Trophoblast cell (in vitro differentiated cells and primary cell): ENCODE measurements at regions not wholly inside any gene's neighbourhood (a gene's known extent, or its start where the extent isn't known, plus 50 kb on each side); places are given as distances from the start of the nearest gene placed in this dataset.

Source experiments
- DNase-seq, 2 donors: peaks; one replicate each; pipeline ENCODE4 v3.0.0-alpha.2; 2016
- H2AFZ ChIP-seq: 2 replicates; pipeline ENCODE4 v1.6.1; 2013; ENCODE audit warnings: low read length, moderate library complexity, mild to moderate bottlenecking; ENCODE audit not compliant: insufficient read depth, poor library complexity
- H2AK5ac ChIP-seq: 2 replicates; pipeline ENCODE4 v1.6.1; 2013; ENCODE audit warnings: mild to moderate bottlenecking, low read length
- H2BK120ac ChIP-seq: 2 replicates; pipeline ENCODE4 v1.6.1; 2013; ENCODE audit warnings: low read length, mild to moderate bottlenecking, moderate library complexity; ENCODE audit not compliant: insufficient read depth, poor library complexity
- H2BK12ac ChIP-seq: 2 replicates; pipeline ENCODE4 v1.6.1; 2013; ENCODE audit warnings: mild to moderate bottlenecking, low read length, moderate library complexity
- H2BK5ac ChIP-seq: 2 replicates; pipeline ENCODE4 v1.6.1; 2013; ENCODE audit warnings: low read length, low read depth, moderate library complexity, mild to moderate bottlenecking; ENCODE audit not compliant: poor library complexity
- H3K14ac ChIP-seq: 2 replicates; pipeline ENCODE4 v1.6.1; 2013; ENCODE audit warnings: mild to moderate bottlenecking, low read length
- H3K18ac ChIP-seq: 2 replicates; pipeline ENCODE4 v1.6.1; 2013; ENCODE audit warnings: mild to moderate bottlenecking, low read length
- H3K23ac ChIP-seq: 2 replicates; pipeline ENCODE4 v1.6.1; 2013; ENCODE audit warnings: low read length
- H3K27ac ChIP-seq: 2 replicates; pipeline ENCODE4 v1.5.1; 2013; ENCODE audit warnings: low read depth, mild to moderate bottlenecking, inconsistent platforms, low read length, moderate library complexity
- H3K27me3 ChIP-seq: 2 replicates; pipeline ENCODE4 v1.6.1; 2013; ENCODE audit warnings: inconsistent platforms, mild to moderate bottlenecking, low read length, moderate library complexity; ENCODE audit not compliant: insufficient read depth
- H3K36me3 ChIP-seq, 2 experiments: 1 replicate in 1 of 2; 2 replicates in 1 of 2; pipeline ENCODE4 v1.6.1; 2013; ENCODE audit warnings: low read length in 2 of 2, mild to moderate bottlenecking in 2 of 2, moderate library complexity in 1 of 2; ENCODE audit not compliant: insufficient read depth in 2 of 2, control insufficient read depth in 1 of 2
- H3K4ac ChIP-seq: 2 replicates; pipeline ENCODE4 v1.6.1; 2013; ENCODE audit warnings: low read depth, mild to moderate bottlenecking, low read length, moderate library complexity
- H3K4me1 ChIP-seq, 2 experiments: 1 replicate in 1 of 2; 2 replicates in 1 of 2; pipeline ENCODE4 v1.6.1; 2013; ENCODE audit warnings: low read length in 2 of 2, mild to moderate bottlenecking in 2 of 2, moderate library complexity in 1 of 2; ENCODE audit not compliant: insufficient read depth in 2 of 2, control insufficient read depth in 1 of 2
- H3K4me2 ChIP-seq: 2 replicates; pipeline ENCODE4 v1.6.1; 2013; ENCODE audit warnings: inconsistent platforms, mild to moderate bottlenecking, low read length, moderate library complexity
- H3K4me3 ChIP-seq: 2 replicates; pipeline ENCODE4 v1.5.1; 2013; ENCODE audit warnings: mild to moderate bottlenecking, low read depth, low read length, inconsistent platforms
- H3K79me1 ChIP-seq: one replicate; pipeline ENCODE4 v1.6.1; 2013; ENCODE audit warnings: low read length
- H3K79me2 ChIP-seq: 2 replicates; pipeline ENCODE4 v1.6.1; 2013; ENCODE audit warnings: low read length, mild to moderate bottlenecking; ENCODE audit not compliant: control insufficient read depth, insufficient read depth, poor library complexity
- H3K9ac ChIP-seq: 2 replicates; pipeline ENCODE4 v1.6.1; 2013; ENCODE audit warnings: mild to moderate bottlenecking, low read length
- H3K9me3 ChIP-seq: 2 replicates; pipeline ENCODE4 v1.6.1; 2013; ENCODE audit warnings: low read depth, mild to moderate bottlenecking, control low read depth, inconsistent platforms, low read length; ENCODE audit not compliant: insufficient read depth
- H4K12ac ChIP-seq: 2 replicates; pipeline ENCODE4 v1.6.1; 2013; ENCODE audit warnings: low read depth, mild to moderate bottlenecking, low read length, moderate library complexity
- H4K8ac ChIP-seq: 2 replicates; pipeline ENCODE4 v1.6.1; 2013; ENCODE audit warnings: low read depth, mild to moderate bottlenecking, low read length, moderate library complexity
- H4K91ac ChIP-seq: one replicate; pipeline ENCODE4 v1.6.1; 2013; ENCODE audit warnings: low read depth, mild to moderate bottlenecking, low read length, moderate library complexity
- WGBS: extraction: QIAGEN DNeasy Blood & Tissue Kit; methylation state at CpG from one replicate; pipeline ENCODE4 v1.1.7; 2013; ENCODE audit warnings: missing lambda C conversion rate; ENCODE audit not compliant: insufficient read length, insufficient coverage; ENCODE audit errors: extremely low coverage; 5-methylcytosine and 5-hydroxymethylcytosine counted together

- peak overlapping the region; percentile 56 for H4K8ac ChIP-seq
- H3K79me2 ChIP-seq, result no peaks in the 10 kb centered on the region
Observed at GRCh38 chrX:40171513-40172400, 74.0 kb upstream of the BCOR start.

GRCh38 chrX:40170830-40171512 lies 73.2 kb upstream of the BCOR start:
- Histone ChIP-seq H3K9ac (no peak overlapping the region), H2BK120ac (no peak overlapping the region), H3K4me1 (peaks cover 31 to 56% of the 10 kb centered on the region in 2 experiments), H3K23ac (no peak overlapping the region), H2BK5ac (no peak overlapping the region), H3K18ac (no peak overlapping the region), H3K4me3 (no peak overlapping the region), H2AFZ (no peak overlapping the region), H3K79me1 (peaks cover 12% of the 10 kb centered on the region), H3K27me3 (peaks cover 19% of the 10 kb centered on the region), H3K4me2 (peak overlapping the region; percentile 83), H4K91ac (no peak overlapping the region), H3K14ac (no peak overlapping the region), H3K27ac (no peak overlapping the region), H4K8ac (no peak overlapping the region), H3K36me3 (no peaks in the 10 kb centered on the region), H3K79me2 (no peaks in the 10 kb centered on the region), H3K9me3 (no peaks in the 10 kb centered on the region), H4K12ac (no peak overlapping the region), H3K4ac (no peak overlapping the region), H2BK12ac (no peak overlapping the region), H2AK5ac (no peak overlapping the region)
- no CpG with 5 or more reads among the region's 17 CpGs for WGBS
- no peak for DNase-seq

More at GRCh38 chrX:40171513-40172400, 74.0 kb upstream of the BCOR start:
- peak overlapping the region; percentile 55 for H4K91ac ChIP-seq
- H3K4me3 ChIP-seq, result no peak overlapping the region
- H3K27me3 ChIP-seq, result peaks cover 19% of the 10 kb centered on the region
- no CpG with 5 or more reads among the region's 73 CpGs for WGBS
- H3K4ac ChIP-seq, result no peak overlapping the region
- no peaks in the 10 kb centered on the region for H3K9me3 ChIP-seq
- H3K14ac ChIP-seq, result no peak overlapping the region
- DNase-seq, result peak; percentile 40 to 60
- no peaks in the 10 kb centered on the region for H3K36me3 ChIP-seq
- peak overlapping the region; percentile 47 for H3K18ac ChIP-seq
- peaks cover 18% of the 10 kb centered on the region for H3K79me1 ChIP-seq
- no peak overlapping the region for H3K9ac ChIP-seq
- no peak overlapping the region for H3K23ac ChIP-seq
- no peak overlapping the region for H4K12ac ChIP-seq
- H2AK5ac ChIP-seq, result no peak overlapping the region
- H2BK5ac ChIP-seq, result no peak overlapping the region
- peaks cover 26 to 53% of the 10 kb centered on the region in 2 experiments for H3K4me1 ChIP-seq
- peak overlapping the region; percentile 83 for H3K4me2 ChIP-seq
- no peak overlapping the region for H3K27ac ChIP-seq
- H2BK120ac ChIP-seq, result no peak overlapping the region
- H2BK12ac ChIP-seq, result no peak overlapping the region
- H2AFZ ChIP-seq, result no peak overlapping the region

GRCh38 chrX:40169193-40170101 lies 71.7 kb upstream of the BCOR start:
- Histone ChIP-seq H3K4me3 (no peak overlapping the region), H3K36me3 (no peaks in the 10 kb centered on the region), H4K8ac (no peak overlapping the region), H2BK120ac (no peak overlapping the region), H3K4me2 (peak overlapping the region; percentile 48), H3K79me2 (no peaks in the 10 kb centered on the region), H2BK5ac (no peak overlapping the region), H3K9ac (no peak overlapping the region), H3K18ac (peak overlapping the region; percentile 29), H3K14ac (no peak overlapping the region), H3K23ac (no peak overlapping the region), H2BK12ac (peak overlapping the region; percentile 63), H3K4me1 (peaks cover 29 to 47% of the 10 kb centered on the region in 2 experiments), H3K4ac (no peak overlapping the region), H3K27me3 (peaks cover 21% of the 10 kb centered on the region), H4K91ac (no peak overlapping the region), H2AK5ac (no peak overlapping the region), H3K9me3 (no peaks in the 10 kb centered on the region), H4K12ac (no peak overlapping the region), H2AFZ (no peak overlapping the region), H3K79me1 (peaks cover 5% of the 10 kb centered on the region), H3K27ac (no peak overlapping the region)
- peak; percentile 54 to 74 for DNase-seq
- WGBS, result no CpG with 5 or more reads among the region's 44 CpGs

GRCh38 chrX:40168480-40169011 lies 70.8 kb upstream of the BCOR start:
- Histone ChIP-seq H3K27ac (no peak overlapping the region), H3K79me1 (peaks cover 5% of the 10 kb centered on the region), H3K18ac (peak overlapping the region; percentile 75), H3K23ac (no peak overlapping the region), H3K9me3 (no peaks in the 10 kb centered on the region), H3K4me3 (no peak overlapping the region), H3K36me3 (no peaks in the 10 kb centered on the region), H4K91ac (peak overlapping the region; percentile 2), H2BK120ac (no peak overlapping the region), H3K4ac (no peak overlapping the region), H4K12ac (no peak overlapping the region), H2BK12ac (peak overlapping the region; percentile 13), H2AFZ (no peak overlapping the region), H3K4me2 (peak overlapping the region; percentile 39), H3K79me2 (no peaks in the 10 kb centered on the region), H2BK5ac (no peak overlapping the region), H3K9ac (no peak overlapping the region), H3K27me3 (peaks cover 21% of the 10 kb centered on the region), H2AK5ac (no peak overlapping the region), H3K4me1 (peaks cover 29 to 40% of the 10 kb centered on the region in 2 experiments), H4K8ac (peak overlapping the region; percentile 65), H3K14ac (no peak overlapping the region)
- no CpG with 5 or more reads among the region's 39 CpGs for WGBS
- no peak for DNase-seq
